Epithelial cell of esophagus (primary cell): ENCODE measurements at regions not wholly inside any gene's neighbourhood (a gene's known extent, or its start where the extent isn't known, plus 50 kb on each side); places are given as distances from the start of the nearest gene placed in this dataset.
A peak's percentile ranks its signal among the peaks of the same experiment; 100 is the strongest.

Source experiments
- DNase-seq: peaks from one replicate; pipeline ENCODE4 v3.0.0; 2010; ENCODE audit warnings: low read depth
- H3K4me3 ChIP-seq: 2 replicates; pipeline ENCODE4 v1.5.1; 2011; ENCODE audit warnings: mild to moderate bottlenecking, low read length, control low read depth
- CTCF ChIP-seq: IDR thresholded peaks from 2 replicates; pipeline ENCODE4 v1.5.1; 2011; ENCODE audit warnings: low read depth, mild to moderate bottlenecking, low read length, control low read depth, inconsistent platforms; ENCODE audit not compliant: insufficient read depth; ENCODE audit errors: missing control alignments

GRCh38 chr2:18265614-18266586, 294.6 kb downstream of the RDH14 start:
- TF ChIP-seq CTCF = peak; percentile 10
- no peak for DNase-seq
- H3K4me3 ChIP-seq = no peak overlapping the region

DNA sequence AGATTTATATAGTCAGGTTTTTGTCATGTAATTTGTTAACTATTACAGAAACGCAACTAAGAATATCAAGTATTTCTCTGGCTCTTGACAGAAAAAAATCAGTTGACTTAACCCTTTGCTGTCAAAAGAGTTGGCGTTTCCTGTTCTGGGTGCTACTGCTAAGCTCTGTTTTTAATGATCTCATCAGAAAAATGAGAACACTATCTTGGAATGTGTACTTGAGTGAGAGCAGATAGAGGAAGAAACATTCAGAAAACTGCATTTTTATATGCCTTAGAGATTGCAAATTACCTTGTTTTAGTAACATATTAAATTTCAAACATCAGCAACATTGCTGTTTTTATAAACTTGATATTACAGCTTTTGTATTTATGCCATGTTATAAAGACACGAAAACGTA, 297.9 kb downstream of the RDH14 start:
- TF ChIP-seq CTCF = no peak
- DNase-seq = no peak
- no peak overlapping the region for H3K4me3 ChIP-seq

GRCh38 chr2:18253686-18254197, 306.7 kb downstream of the RDH14 start:
- no peak overlapping the region for H3K4me3 ChIP-seq
- no peak for TF ChIP-seq CTCF
- DNase-seq = no peak

- no peak overlapping the region for H3K4me3 ChIP-seq
- no peak for TF ChIP-seq CTCF
- no peak for DNase-seq
These were observed 309.0 kb downstream of the RDH14 start for GRCh38 chr2:18251486-18251885.

GRCh38 chr2:18247282-18248110, 313.0 kb downstream of the RDH14 start:
- DNase-seq = peak; percentile 19
- no peak for TF ChIP-seq CTCF
- H3K4me3 ChIP-seq = no peak overlapping the region

- H3K4me3 ChIP-seq = no peak overlapping the region
These were observed 315.1 kb downstream of the RDH14 start for GRCh38 chr2:18245375-18245774.

More at GRCh38 chr2:18245375-18245774, 315.1 kb downstream of the RDH14 start:
- peak; percentile 8 for DNase-seq
- TF ChIP-seq CTCF = no peak
